HFFc6 (cell line): ENCODE measurements at regions not wholly inside any gene's neighbourhood (a gene's known extent, or its start where the extent isn't known, plus 50 kb on each side); places are given as distances from the start of the nearest gene placed in this dataset.

ENCODE experiments used
- DNase-seq: peaks from one replicate; pipeline ENCODE4 v3.0.0-alpha.2; 2018
- H3K27ac Mint-ChIP-seq: 2 replicates; pipeline ENCODE4 v1.8.0; 2020; ENCODE audit warnings: mild to moderate bottlenecking, mixed read lengths
- H3K27me3 Mint-ChIP-seq: 2 replicates; pipeline ENCODE4 v1.8.0; 2021; ENCODE audit warnings: mild to moderate bottlenecking, moderate library complexity, mixed read lengths; ENCODE audit not compliant: insufficient read depth
- H3K36me3 Mint-ChIP-seq: 2 replicates; pipeline ENCODE4 v1.8.0; 2021; ENCODE audit warnings: low read depth, mixed read lengths
- H3K4me1 Mint-ChIP-seq: 2 replicates; pipeline ENCODE4 v1.8.0; 2020; ENCODE audit warnings: low read depth, mixed read lengths
- H3K4me3 Mint-ChIP-seq: 2 replicates; pipeline ENCODE4 v1.8.0; 2020; ENCODE audit warnings: mild to moderate bottlenecking, moderate library complexity, mixed read lengths
- H3K9me3 Mint-ChIP-seq: 2 replicates; pipeline ENCODE4 v1.8.0; 2020; ENCODE audit warnings: mild to moderate bottlenecking, mixed read lengths
- CTCF ChIP-seq: fragments of 200-600 bp; sonication (generic); IDR thresholded peaks from 2 replicates; pipeline ENCODE4 v1.5.0; 2021; ENCODE audit warnings: antibody characterized with exemption, mild to moderate bottlenecking

- Mint-ChIP-seq H3K4me1 (no peaks in the 10 kb centered on the region), H3K27me3 (peaks cover 9% of the 10 kb centered on the region), H3K27ac (no peak overlapping the region), H3K4me3 (no peak overlapping the region), H3K9me3 (peaks cover 4% of the 10 kb centered on the region; the same call in 1 of the 2 replicates), H3K36me3 (no peaks in the 10 kb centered on the region)
- no peak for DNase-seq
- no peak for TF ChIP-seq CTCF
Measured at GRCh38 chr4:186458050-186458449, 97.3 kb downstream of the MTNR1A start.

- Mint-ChIP-seq H3K4me1 (no peaks in the 10 kb centered on the region), H3K27ac (no peak overlapping the region)
- TF ChIP-seq CTCF, result no peak
Measured at GRCh38 chr4:186451982-186452381, 103.4 kb downstream of the MTNR1A start.

GRCh38 chr4:186449954-186450353, 105.4 kb downstream of the MTNR1A start:
- no peaks in the 10 kb centered on the region; the same call in none of the 2 replicates for H3K27me3 Mint-ChIP-seq
- TF ChIP-seq CTCF, result no peak
- H3K9me3 Mint-ChIP-seq, result peaks cover 29% of the 10 kb centered on the region
- no peak for DNase-seq
- peaks cover 10% of the 10 kb centered on the region for H3K36me3 Mint-ChIP-seq
- H3K4me3 Mint-ChIP-seq, result no peak overlapping the region
- no peak overlapping the region for H3K27ac Mint-ChIP-seq
- H3K4me1 Mint-ChIP-seq, result no peaks in the 10 kb centered on the region

More at GRCh38 chr4:186451982-186452381, 103.4 kb downstream of the MTNR1A start:
- DNase-seq, result no peak
- Mint-ChIP-seq H3K36me3 (peaks cover 10% of the 10 kb centered on the region), H3K27me3 (no peaks in the 10 kb centered on the region; the same call in none of the 2 replicates), H3K9me3 (peaks cover 29% of the 10 kb centered on the region), H3K4me3 (no peak overlapping the region)

DNA sequence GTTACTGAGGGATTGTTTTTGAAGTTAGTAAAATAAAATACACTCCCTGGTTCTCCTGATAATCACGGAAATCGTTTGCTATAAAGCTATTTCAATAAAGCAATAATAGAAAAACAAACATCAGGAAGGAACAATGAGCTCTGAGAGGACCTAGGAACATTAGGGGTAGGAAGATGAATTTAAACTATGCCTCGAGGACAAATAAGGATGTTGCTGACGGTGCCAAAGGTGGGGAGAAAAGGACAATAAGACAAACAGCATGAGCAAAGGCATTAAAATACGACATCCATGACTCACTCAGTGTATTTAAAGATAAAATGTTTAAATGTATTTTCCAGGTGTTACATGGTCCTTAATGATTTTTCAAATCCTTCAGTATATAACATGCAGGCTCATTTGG, 110.3 kb downstream of the MTNR1A start:
- H3K27me3 Mint-ChIP-seq, result no peaks in the 10 kb centered on the region; the same call in 1 of the 2 replicates
- no peaks in the 10 kb centered on the region for H3K4me1 Mint-ChIP-seq
- no peaks in the 10 kb centered on the region for H3K9me3 Mint-ChIP-seq
- TF ChIP-seq CTCF, result no peak
- no peak overlapping the region for H3K27ac Mint-ChIP-seq
- no peaks in the 10 kb centered on the region for H3K36me3 Mint-ChIP-seq
- no peak for DNase-seq
- H3K4me3 Mint-ChIP-seq, result no peak overlapping the region

- Mint-ChIP-seq H3K4me3 (no peak overlapping the region), H3K27ac (no peak overlapping the region), H3K4me1 (no peaks in the 10 kb centered on the region), H3K27me3 (no peaks in the 10 kb centered on the region; the same call in 1 of the 2 replicates), H3K36me3 (no peaks in the 10 kb centered on the region), H3K9me3 (peaks cover 8% of the 10 kb centered on the region; the same call in 1 of the 2 replicates)
- no peak for DNase-seq
- TF ChIP-seq CTCF, result no peak
Measured at GRCh38 chr4:186441502-186441901, 113.9 kb downstream of the MTNR1A start.

GRCh38 chr4:186428481-186428880, 126.9 kb downstream of the MTNR1A start:
- no peak overlapping the region for H3K27ac Mint-ChIP-seq
- TF ChIP-seq CTCF, result no peak

More at GRCh38 chr4:186428481-186428880, 126.9 kb downstream of the MTNR1A start:
- H3K4me1 Mint-ChIP-seq, result no peaks in the 10 kb centered on the region
- H3K4me3 Mint-ChIP-seq, result no peak overlapping the region
- peaks cover 5% of the 10 kb centered on the region; the same call in 1 of the 2 replicates for H3K27me3 Mint-ChIP-seq
- H3K9me3 Mint-ChIP-seq, result peaks cover 8% of the 10 kb centered on the region
- no peak for DNase-seq
- H3K36me3 Mint-ChIP-seq, result no peaks in the 10 kb centered on the region
